Iris pigment epithelial cell (primary cell): ENCODE measurements at regions not wholly inside any gene's neighbourhood (a gene's known extent, or its start where the extent isn't known, plus 50 kb on each side); places are given as distances from the start of the nearest gene placed in this dataset.
A peak's percentile ranks its signal among the peaks of the same experiment; 100 is the strongest.
"Not testable (repeated sequence)": the region's sequence is repeated elsewhere in the genome, so short reads cannot be mapped to it uniquely, and the experiment has no call there.

Experiments
- DNase-seq: peaks from one replicate; pipeline ENCODE4 v3.0.0-alpha.2; 2011; ENCODE audit warnings: low read depth

GRCh38 chr15:66865622-66866611 is 163.9 kb downstream of the SMAD6 start:
- no peak for DNase-seq

GRCh38 chr15:66866656-66867055 is 164.6 kb downstream of the SMAD6 start:
- no peak for DNase-seq

GRCh38 chr15:66868918-66869317 is 166.9 kb downstream of the SMAD6 start:
- no peak for DNase-seq

GRCh38 chr15:66870880-66871388 is 168.9 kb downstream of the SMAD6 start:
- no peak for DNase-seq

GRCh38 chr15:66872405-66872804 is 170.4 kb downstream of the SMAD6 start:
- peak; percentile 24 for DNase-seq

- DNase-seq: not testable (repeated sequence)
These were observed 171.3 kb downstream of the SMAD6 start for GRCh38 chr15:66873331-66873730.

- DNase-seq: no peak
These were observed 171.8 kb downstream of the SMAD6 start for GRCh38 chr15:66873856-66874255.

GRCh38 chr15:66875588-66876420 is 173.8 kb downstream of the SMAD6 start:
- no peak for DNase-seq

- DNase-seq: no peak
These were observed 174.3 kb downstream of the SMAD6 start for GRCh38 chr15:66876421-66876730.

GRCh38 chr15:66876731-66877476 is 174.9 kb downstream of the SMAD6 start:
- no peak for DNase-seq

GRCh38 chr15:66877477-66878271 is 175.6 kb downstream of the SMAD6 start:
- no peak for DNase-seq

- DNase-seq: no peak
These were observed 176.7 kb downstream of the SMAD6 start for GRCh38 chr15:66878761-66879160.

- DNase-seq: no peak
These were observed 177.7 kb downstream of the SMAD6 start for GRCh38 chr15:66879531-66880368.

GRCh38 chr15:66880380-66881155 is 178.5 kb downstream of the SMAD6 start:
- DNase-seq: no peak

- DNase-seq: no peak
These were observed 179.3 kb downstream of the SMAD6 start for GRCh38 chr15:66881173-66881905.

GRCh38 chr15:66882251-66883020 is 180.4 kb downstream of the SMAD6 start:
- DNase-seq: peak; percentile 50

GRCh38 chr15:66883284-66883911 is 181.4 kb downstream of the SMAD6 start:
- peak; percentile 100 for DNase-seq
